HG03097 (cell line): ENCODE measurements at regions not wholly inside any gene's neighbourhood (a gene's known extent, or its start where the extent isn't known, plus 50 kb on each side); places are given as distances from the start of the nearest gene placed in this dataset.

ENCODE experiments used
- ATAC-seq: cut with Tn5 transposase; IDR thresholded peaks from one replicate; pipeline ENCODE4 v1.9.1; 2021; ENCODE audit not compliant: unreplicated experiment, low FRiP score

DNA sequence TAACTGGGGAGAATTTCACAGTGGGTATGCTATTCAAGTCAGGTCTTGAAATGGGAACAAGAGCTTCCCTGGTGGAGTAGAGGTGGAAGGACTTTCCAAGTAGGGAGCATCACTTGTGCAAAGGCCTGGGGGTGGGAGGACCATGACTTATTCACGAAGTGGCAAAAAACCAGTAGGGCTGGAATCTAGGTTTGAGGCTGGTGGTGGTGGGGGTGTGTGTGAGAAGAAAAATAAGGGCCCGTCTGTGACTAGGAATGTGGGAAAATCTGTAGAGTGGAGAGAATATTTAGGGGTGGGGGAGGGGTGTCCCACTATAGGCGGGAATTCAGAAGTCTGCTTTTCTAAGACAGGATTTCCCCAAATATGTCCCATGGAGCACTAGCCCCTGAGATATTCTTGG lies 271.9 kb upstream of the TBL1XR1 start:
- no peak for ATAC-seq

DNA sequence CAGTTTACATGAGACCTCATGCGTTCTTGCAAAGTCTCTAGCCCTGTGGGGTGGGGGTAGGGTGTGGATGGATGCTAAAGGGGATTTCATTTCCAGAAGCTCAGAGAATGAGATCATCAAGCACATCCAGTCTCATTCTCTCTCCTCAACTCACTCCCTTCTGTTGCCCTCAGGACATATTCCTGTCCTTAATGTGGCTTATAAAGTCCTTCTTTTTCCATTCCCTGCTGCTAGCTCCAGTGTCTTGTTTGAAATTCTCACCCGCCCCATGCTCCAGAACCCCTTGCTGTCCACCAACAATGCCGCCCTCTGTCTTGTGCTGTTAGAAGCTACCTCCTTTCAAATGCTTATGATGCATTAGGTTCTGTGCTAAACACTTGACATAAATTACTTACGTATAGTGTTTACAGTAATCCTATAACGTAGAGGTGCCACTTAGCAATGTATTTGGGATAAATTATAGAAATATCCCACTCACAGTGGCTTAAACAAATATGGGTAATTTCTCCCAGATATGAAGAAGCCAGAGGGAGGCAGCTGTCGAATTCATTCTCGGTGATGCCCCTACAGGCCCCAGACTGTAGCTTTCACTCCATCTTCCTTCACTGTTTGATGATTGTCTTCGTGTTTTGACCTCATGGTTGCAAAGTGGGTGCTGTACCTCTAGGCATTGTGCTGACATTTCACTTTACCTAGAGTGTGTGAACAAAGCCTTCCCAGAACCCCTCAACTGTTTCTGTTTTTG lies 273.1 kb upstream of the TBL1XR1 start:
- no peak for ATAC-seq

DNA sequence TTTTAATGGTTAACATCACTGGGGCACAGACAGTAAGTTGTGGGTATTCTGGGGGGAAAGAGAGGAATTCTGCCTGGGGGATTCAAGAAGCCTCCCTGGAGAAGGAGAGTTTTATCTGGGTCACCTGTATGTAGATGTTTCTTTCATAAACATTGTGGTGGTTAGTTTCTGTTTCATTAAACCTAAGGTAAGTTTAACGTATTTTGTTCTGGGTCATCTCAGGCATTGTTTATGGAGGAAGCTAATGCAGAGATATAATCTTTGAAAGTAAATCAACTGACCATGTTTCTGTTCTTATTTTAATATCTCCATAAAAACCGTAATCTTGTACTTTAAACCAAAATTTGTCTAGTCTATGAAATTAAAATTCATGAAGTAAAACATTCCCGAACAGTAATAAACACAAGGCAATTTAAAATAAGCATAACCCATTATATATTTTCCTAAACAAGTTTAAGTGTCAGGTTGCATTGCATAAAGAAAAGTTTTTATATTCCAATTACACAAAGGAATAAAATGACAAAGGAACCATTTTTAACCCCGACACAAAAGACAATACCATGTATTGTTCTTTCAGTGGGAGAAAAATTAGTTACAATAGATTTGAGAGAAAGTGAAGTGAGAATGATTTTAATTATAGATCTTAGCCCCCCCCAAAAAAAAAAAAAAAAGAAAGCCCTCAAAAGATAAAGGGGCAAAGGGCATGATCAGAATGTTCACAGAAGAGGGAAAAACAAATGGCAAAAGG lies 274.6 kb upstream of the TBL1XR1 start:
- no peak for ATAC-seq

DNA sequence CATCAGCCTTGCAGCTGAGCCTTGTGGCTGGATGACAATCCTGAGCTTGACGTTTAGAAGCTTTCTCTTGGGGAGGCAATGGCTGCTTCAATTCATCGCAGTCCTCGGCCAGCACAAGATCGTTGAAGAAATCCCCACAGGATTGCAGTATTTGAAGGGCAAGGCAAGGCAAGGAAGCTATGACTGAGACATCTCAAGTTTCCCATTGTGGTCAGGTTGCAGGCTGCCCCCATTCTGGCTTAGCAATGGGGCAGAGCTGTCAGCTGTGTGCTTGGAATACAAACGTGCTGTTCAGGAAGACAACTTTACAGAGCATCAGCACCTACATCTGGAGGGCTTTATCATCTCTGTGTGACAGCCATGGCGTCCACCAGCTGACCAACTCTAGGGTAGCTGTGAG lies 275.9 kb upstream of the TBL1XR1 start:
- no peak for ATAC-seq

DNA sequence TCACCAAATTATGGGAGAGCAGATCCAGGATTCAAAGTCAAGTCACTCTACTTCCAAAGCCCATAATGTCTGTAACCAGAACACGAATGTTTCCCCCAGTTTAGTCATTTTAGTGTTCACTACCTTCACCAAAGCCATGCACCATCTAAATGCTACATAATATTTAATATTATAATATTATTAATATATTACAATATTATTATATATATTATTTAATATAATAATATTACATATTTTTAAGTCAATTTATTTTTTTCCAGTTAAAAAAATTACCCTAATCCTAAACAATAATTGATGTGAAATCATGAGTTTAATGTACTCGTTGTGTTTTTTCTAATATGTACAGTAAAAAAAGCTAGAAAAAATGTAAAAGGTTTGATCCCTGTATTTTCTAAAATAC lies 276.6 kb upstream of the TBL1XR1 start:
- ATAC-seq, result no peak

DNA sequence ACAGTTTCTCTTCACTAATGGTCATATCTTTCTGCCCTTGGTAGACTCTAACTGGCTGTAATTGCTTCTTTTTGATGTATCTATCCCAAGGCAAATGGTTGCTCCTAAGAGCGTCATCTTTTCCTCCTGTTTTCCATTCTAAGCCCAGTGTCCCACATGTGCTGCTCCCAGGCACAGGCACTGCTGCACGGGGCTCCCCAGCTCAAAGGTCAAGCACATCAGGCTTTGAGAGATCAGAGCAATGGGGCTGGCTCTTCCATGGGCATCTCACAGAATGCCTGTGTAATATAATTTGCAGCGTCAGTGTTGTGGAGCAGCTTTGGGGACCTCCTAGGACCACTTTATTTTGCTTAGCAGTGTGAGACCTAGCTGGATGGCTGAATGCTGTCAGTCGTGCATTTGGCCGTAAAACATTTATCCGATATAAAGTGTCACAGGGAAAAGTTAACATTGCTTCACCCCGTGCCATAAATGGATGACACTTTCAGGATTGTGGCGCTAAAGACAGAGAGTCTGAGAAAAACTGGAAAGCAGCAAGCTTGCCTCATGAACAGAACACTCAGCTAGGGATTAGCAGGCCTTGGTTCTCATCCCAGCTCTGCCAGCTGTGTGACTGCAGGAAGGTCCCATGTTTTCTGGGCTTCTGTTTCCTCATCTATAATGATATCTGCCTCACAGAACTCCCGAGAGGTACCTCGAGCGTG lies 277.5 kb upstream of the TBL1XR1 start:
- no peak for ATAC-seq

DNA sequence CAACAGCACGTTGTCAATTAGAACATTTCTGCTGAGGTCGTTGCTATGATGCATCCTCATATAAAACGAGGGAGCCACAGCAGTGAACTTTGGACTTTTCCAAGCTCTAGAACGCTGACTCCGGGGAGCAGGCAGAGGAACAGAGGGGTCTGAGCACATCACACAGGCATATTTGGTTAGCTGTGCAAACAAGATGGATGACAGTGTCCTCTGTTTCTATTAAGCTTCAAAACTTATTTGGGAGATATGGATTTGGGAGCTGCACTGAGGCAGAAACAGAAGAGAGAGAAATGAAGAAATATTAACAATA lies 278.0 kb upstream of the TBL1XR1 start:
- no peak for ATAC-seq

DNA sequence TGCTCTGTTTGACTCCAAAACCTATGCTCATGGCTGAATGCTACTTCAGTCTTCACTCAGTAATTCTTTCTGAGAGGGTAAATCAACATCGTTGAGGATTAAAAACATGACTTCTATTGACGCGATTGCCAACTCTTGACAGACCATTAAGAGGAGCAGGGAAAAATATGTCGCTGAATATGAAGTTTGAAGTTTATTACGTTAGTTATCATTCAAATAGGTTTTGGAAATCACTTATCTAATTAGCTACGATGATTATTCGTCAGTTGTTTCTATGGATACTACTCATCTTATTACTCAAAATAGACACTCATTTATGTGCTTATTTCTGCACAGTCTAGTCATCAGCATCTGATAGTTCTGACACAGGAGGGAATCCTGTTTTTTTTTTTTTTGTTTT lies 279.2 kb upstream of the TBL1XR1 start:
- no peak for ATAC-seq

DNA sequence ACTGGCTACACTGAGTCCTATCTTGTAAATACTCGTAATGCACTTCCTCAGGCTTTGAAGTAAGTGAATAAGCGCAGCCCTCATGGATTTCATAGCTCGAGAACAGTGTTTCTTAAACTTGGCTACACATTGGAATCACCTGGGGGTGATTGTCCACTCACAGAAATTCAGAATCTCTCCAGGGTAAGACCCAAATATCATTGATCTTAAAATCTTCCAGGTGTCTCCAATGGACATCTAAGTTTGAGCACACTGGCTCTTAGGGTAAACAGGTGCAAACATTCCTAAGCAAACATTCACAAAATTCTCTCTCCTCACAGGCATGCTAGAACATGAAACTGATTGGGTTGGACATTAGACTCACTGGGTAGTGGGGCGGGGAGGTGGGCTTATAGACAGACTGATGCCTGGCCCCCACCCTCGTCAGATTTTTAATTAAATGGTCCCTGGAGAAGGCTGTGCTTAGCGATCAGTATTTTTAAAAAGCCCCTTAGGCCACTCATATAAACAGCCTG lies 279.7 kb upstream of the TBL1XR1 start:
- no peak for ATAC-seq

DNA sequence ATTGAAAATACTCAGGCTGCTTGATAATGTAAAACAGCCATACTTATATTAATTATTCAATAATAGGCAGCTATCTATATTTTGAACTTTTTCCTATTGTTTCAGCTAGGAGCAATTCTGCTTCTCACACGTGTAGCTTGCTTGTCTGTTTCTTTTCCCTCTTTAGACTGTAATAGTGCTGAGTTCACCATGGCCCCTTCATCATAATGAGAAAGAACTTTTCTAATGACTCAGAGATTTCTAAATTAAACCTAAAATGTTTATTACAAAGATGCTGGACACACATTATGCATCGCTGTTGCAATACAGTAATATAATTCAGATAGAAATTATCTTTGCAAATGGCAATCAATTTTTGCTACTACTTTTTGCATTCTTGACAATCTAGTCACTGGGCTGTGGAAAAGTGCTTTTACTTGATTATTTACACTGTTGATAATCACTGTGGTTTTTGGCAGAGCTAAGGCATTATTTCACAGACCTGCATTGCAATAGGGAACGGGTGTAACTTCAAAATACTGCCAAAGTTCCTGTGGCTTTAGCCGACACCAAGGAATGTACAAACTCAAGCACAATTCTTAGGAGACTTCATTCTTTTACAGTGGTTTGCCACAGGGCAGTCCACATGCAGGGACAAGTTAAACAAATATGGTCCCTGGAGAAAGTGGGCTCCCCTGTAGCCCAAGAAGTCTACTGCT lies 281.0 kb upstream of the TBL1XR1 start:
- no peak for ATAC-seq

DNA sequence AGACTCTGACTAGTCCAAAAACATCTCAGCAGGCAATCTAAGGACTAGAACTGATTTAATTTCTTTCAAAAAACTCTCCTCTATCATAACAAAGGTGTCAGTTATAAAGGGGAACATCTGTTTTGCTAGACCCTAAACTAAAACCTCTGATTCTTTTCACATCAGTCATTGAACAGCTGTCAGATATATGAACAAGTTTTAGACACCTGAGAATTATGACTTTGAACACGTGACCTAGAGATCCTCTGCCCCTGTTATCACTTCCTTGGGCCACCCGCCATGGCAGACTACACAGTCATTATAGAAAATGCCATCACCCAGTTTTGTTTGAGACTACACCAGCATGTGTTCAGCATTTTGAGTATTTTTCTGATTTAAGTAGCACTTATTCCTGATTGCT lies 282.3 kb upstream of the TBL1XR1 start:
- no peak for ATAC-seq

DNA sequence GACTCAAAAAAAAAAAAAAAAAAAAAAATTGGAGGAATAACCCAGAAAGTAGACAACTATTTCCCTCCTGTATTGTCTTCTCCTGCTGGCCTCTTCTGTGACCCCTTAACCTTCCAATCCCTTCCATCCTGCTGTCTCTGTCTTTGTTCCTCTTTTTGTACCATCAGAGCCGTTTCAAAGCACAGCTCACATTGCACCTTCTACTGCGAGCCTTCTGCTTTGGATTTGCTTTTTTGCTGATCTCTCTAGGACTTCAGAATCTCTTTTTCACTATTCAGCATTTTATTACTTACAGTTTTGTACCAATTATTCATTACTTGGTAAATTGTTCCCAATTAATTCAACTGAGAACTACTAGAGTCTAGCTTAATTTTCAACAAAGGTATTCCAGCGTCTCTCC lies 284.0 kb upstream of the TBL1XR1 start:
- no peak for ATAC-seq

DNA sequence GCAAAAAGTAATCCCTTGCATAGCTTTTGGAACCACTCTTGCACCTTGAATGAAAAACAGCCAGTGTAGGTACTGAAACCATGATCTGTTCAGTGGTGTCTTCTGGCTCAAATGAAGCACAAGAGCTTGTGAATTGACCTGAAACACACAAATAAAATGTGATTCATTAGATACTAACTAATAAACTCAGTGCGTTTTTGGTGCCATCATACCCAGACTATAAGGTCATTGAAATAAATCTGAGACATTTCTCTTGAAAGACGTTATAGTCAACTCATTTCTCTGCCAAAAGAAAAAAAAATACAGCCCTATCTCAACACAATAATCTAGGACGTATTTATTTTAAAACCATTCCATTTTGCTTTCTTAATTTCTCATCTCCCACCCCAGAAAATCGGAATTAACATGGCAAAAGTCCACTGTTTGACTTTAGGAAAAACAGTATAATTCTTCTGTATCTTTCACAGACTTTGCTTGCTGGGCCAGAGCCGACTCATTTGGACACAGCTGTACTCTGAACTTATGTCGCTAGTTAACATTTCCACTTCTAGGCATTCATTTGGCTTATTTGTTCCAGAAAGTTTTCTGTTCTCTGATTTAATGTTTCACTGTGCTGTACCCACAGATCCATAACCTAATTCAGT lies 284.9 kb upstream of the TBL1XR1 start:
- ATAC-seq, result no peak

DNA sequence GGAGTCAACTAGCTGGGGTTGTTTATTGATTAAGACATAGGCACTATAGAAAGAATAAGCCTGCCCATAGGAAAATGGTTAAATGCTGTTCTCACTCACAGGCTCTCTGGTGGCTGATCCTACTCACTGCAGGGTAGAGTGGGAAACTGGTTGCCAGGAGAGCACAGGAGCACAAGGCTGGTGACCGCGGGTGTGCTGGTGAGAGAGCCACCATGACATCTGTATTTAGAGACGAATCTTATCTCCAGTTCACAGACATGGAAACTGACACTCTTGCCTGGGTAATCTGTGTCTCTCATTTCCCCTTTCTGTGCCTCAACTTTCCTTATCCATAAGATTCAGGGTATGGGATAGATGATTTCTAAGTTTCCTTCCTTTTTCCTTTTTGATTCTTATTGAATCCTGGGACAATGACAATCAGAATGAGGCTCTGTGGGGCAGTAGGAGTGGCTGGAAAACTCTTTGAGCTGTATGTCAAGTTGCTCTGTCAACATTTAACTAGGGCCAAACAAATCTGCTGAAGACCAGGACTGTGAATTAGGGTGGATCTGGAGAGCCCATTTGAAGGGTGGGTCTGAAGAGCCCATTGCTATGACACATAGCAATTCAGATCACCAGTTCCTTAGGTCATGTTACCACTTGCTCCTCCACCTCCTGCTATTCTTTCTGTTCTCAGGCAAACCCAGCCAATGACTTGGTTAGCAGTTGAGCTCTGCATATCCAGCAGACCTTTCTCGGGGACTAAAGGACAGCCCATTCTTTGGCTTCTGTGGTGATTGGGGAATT lies 286.1 kb upstream of the TBL1XR1 start:
- ATAC-seq, result no peak

DNA sequence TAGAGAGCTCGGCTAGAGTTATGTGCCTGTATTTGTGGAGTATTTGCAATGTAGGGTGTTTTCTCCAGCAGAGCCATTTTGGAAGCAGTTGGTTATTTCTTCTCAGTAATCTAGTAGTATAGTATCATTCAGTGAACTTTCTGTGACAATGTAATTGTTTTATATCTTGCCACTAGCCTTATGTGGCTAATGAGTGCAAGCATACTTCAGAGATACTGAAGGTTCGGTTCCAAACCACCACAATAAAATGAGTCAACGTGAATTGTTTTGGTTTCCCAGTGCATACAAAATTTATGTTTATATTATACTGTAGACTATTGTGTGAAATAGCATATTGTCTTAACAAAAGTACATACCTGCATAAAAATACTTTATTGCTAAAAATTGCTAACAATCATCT lies 286.9 kb upstream of the TBL1XR1 start:
- no peak for ATAC-seq

DNA sequence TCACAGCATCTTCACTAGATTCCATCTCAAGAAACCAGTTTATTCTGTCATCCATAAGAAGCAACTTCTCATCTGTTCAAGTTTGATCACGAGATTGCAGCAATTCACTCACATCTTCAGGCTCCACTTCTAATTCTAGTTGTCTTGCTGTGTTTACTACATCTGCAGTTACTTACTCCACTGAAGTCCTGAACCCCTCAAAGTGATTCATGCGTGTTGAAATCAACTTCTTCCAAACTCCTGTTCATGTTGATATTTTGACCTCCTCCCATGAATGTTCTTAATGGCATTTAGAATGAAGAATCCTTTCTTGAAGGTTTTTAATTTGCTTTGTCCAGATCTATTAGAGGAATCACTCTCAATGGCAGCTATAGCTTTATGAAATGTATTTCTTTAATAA lies 287.6 kb upstream of the TBL1XR1 start:
- no peak for ATAC-seq

DNA sequence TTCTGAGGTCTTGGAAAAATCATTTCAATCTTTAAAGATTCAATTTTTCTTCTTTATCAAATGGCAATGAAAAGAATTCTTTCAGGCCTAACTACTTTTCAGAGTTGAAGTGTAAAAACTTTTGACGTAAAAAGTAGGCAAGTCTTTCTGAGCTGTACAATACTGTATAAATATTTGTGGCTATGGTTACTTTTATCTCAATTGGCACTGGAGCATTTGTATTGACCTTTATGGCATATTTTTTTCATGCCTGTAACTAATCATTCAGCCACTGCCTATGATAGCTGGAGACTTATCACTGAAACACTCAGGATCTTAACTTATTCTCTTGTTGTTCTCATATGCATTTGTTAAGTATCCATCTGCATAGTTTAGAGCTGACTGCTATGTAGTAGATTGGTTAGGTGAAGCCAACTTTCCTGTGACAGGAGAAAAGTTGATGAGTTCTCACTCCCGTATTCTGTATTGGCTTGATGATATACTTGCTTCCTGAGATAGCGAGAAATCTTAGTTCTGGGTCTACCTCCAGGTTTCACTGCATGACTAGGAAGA lies 290.4 kb upstream of the TBL1XR1 start:
- no peak for ATAC-seq

DNA sequence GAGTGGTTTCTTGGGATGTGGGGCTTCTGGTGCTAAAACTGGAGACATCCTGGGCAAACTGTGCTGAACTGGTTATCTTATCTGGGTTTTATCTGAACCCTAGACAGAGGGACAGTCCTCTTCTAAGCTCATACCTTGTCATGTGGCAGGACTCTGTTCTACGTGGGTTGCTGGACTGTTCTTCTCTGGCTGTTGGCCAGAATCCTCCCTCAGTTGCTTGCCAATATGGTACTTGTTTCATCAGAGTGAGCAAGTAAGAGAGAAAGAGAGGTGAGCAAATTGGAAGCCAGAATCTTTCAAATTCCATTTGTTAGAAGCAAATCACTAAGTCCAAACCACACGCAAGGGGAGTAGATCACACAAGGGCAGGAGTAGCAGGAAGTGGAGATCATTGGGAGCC lies 291.5 kb upstream of the TBL1XR1 start:
- no peak for ATAC-seq

DNA sequence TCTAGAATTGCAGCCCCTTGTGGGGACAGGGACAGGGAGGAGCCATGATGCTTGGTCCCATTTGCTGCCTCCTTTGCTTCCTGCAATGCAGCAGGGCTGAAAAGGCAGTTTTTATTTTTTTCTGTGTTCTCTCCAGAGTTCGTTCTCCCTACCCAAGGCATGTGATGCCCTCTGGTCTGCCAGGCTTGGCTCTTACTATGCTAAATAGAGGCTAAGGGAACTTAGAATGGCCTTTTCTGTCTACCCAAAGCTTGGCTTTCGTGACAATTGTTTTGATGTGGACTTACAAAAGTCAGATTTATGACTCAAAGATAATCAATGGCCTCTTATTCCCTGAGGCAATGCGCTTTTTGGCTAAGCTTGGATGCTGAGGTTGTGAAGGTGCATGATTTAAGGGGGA lies 293.3 kb upstream of the TBL1XR1 start:
- no peak for ATAC-seq
